Right lobe of liver (tissue), 6 donors: ENCODE measurements at regions not wholly inside any gene's neighbourhood (a gene's known extent, or its start where the extent isn't known, plus 50 kb on each side); places are given as distances from the start of the nearest gene placed in this dataset.
"Not testable (repeated sequence)": the region's sequence is repeated elsewhere in the genome, so short reads cannot be mapped to it uniquely, and the experiment has no call there.

Source experiments
- ATAC-seq, 4 donors: fragments of 200-7000 bp; cut with Tn5 transposase; one replicate each; pipeline ENCODE4 v1.9.1; 2020; ENCODE audit warnings: mild to moderate bottlenecking in 4 of 4, moderate library complexity in 4 of 4
- DNase-seq, 3 donors: peaks; one replicate each; pipeline ENCODE4 v3.0.0-alpha.2; 2020
- H3K27ac ChIP-seq, 3 donors: fragments of 200-600 bp; one replicate each; pipeline ENCODE4 v1.8.0; 2022
- H3K27me3 ChIP-seq, 2 donors: fragments of 200-600 bp; one replicate each; pipeline ENCODE4 v1.8.0; 2022
- H3K36me3 ChIP-seq, 4 donors: fragments of 200-600 bp; sonication (generic) in 1 of 4; one replicate each; pipeline versions ENCODE4 v1.5.1 to v1.8.0; 2017 to 2022; ENCODE audit warnings: control low read depth in 1 of 4
- H3K4me1 ChIP-seq, 4 donors: fragments of 200-600 bp; sonication (generic) in 1 of 4; one replicate each; pipeline versions ENCODE4 v1.5.1 to v1.8.0; 2017 to 2022; ENCODE audit warnings: control low read depth in 1 of 4
- H3K4me3 ChIP-seq, 3 donors: fragments of 200-600 bp; one replicate each; pipeline ENCODE4 v1.8.0; 2022
- H3K9me3 ChIP-seq, 4 donors: fragments of 200-600 bp; sonication (generic) in 1 of 4; one replicate each; pipeline versions ENCODE4 v1.5.1 to v1.8.0; 2017 to 2022; ENCODE audit warnings: control low read depth in 1 of 4
- POLR2A ChIP-seq: fragments of 450-650 bp; IDR thresholded peaks from one replicate; pipeline ENCODE4 v1.6.1; 2017; ENCODE audit warnings: antibody characterized with exemption, mild to moderate bottlenecking
- WGBS: methylation state at CpG from one replicate; pipeline ENCODE4 v1.1.6; 2018; ENCODE audit warnings: low coverage, low lambda C conversion rate; ENCODE audit not compliant: insufficient coverage; ENCODE audit errors: missing lambda C conversion rate; 5-methylcytosine and 5-hydroxymethylcytosine counted together
- intact Hi-C, 2 donors: fragments of 100-400 bp; cut with DNase I; formaldehyde crosslinking; loops; one replicate each; pipeline versions ENCODE4 v1.11.2 to v1.14.1; 2022
- TF ChIP-seq, protein P1 (sequence below), 4 donors: fragments of 200-600 bp in 3 of 4; fragments of 450-650 bp in 1 of 4; IDR thresholded peaks; one replicate each; pipeline versions ENCODE4 v1.5.1 to v1.8.0; 2016 to 2022; ENCODE audit warnings: antibody characterized with exemption in 4 of 4, mild to moderate bottlenecking in 2 of 4
- donor health status: DM: no; HTN: yes; CAD: no.
- donor health status: DM: no; HTN: no; CAD: no.
- donor health status: DM: no; HTN: no; CAD: no.
- donor health status: DM: no; HTN: yes; CAD: no.
- donor health status: DM: no; HTN: yes; CAD: no.

DNA sequence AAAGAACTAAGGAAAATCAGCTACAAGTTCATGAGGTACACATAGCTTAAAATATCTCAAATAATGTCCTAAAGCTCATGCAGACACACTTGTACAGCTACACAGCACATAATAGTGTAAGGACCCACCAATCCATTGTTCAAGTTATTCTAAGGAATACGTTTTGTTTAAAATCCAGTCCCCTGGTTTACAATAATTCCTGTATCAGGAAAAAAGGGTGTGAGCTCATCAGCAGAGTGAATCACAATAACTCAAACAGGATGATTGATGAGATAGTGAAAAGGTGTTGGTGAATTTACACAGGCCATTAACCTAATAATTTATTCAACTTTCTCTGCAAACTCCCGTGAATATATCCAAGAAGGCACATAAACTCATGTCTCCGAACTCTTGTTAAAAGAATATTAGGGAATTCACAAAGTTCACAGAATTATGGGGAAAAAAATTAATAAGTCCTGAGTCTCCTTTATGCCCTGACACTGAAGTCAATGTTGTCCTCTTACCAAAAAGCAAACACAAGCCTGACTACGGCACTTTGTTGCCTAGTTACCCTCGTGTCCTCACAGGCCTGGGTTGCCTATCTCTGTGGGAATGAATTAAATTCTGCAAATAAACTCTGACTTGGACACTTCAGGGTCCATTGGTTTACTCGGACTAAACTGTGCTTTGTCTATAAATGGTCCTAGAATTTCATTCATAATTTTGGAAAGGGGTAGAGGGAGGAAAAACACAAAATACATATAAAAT, 142.8 kb upstream of the PDE4D start:
- Histone ChIP-seq H3K27me3 (no peaks in the 10 kb centered on the region), H3K9me3 (no peaks in the 10 kb centered on the region), H3K4me1 (no peaks in the 10 kb centered on the region), H3K4me3 (no peak overlapping the region), H3K36me3 (no peaks in the 10 kb centered on the region), H3K27ac (no peak overlapping the region)
- no peak for ATAC-seq
- 30% methylated on average over 6 of the region's 6 CpGs for WGBS
- intact Hi-C loops = no loop called here
- no peak for TF ChIP-seq POLR2A
- TF ChIP-seq, protein P1, sequence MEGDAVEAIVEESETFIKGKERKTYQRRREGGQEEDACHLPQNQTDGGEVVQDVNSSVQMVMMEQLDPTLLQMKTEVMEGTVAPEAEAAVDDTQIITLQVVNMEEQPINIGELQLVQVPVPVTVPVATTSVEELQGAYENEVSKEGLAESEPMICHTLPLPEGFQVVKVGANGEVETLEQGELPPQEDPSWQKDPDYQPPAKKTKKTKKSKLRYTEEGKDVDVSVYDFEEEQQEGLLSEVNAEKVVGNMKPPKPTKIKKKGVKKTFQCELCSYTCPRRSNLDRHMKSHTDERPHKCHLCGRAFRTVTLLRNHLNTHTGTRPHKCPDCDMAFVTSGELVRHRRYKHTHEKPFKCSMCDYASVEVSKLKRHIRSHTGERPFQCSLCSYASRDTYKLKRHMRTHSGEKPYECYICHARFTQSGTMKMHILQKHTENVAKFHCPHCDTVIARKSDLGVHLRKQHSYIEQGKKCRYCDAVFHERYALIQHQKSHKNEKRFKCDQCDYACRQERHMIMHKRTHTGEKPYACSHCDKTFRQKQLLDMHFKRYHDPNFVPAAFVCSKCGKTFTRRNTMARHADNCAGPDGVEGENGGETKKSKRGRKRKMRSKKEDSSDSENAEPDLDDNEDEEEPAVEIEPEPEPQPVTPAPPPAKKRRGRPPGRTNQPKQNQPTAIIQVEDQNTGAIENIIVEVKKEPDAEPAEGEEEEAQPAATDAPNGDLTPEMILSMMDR (IDR thresholded peaks at IDR 0.05) = no peak
- no peak for DNase-seq

DNA sequence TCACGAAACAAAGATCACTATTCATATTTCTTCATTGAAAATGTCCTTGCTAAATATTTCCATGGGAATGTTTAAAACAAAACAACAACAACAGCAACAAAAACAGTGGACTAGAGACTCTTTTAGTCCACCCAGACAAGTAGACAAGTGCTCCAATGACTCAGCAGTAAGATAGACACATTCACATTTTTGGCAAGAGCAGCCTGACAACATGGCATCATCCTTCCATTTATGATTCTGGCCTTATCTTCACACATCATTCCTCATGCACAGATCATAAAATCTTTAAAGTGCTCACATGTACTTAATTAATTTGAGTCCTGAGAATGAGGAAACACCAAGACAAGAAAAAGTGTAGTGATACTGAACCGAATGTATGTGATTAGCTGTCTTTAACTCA, 132.6 kb upstream of the PDE4D start:
- ATAC-seq (no peak), DNase-seq (no peak)
- TF ChIP-seq POLR2A = no peak
- TF ChIP-seq, protein P1 (IDR thresholded peaks at IDR 0.05) = no peak
- 52% methylated on average over 2 of the region's 2 CpGs for WGBS
- Histone ChIP-seq H3K9me3 (no peaks in the 10 kb centered on the region), H3K36me3 (no peaks in the 10 kb centered on the region), H3K27ac (no peak overlapping the region), H3K4me1 (no peaks in the 10 kb centered on the region), H3K4me3 (no peak overlapping the region), H3K27me3 (no peaks in the 10 kb centered on the region)
- intact Hi-C loops = no loop called here

- Histone ChIP-seq H3K4me3 (no peak overlapping the region), H3K27ac (no peak overlapping the region), H3K27me3 (no peaks in the 10 kb centered on the region), H3K36me3 (no peaks in the 10 kb centered on the region), H3K4me1 (no peaks in the 10 kb centered on the region), H3K9me3 (no peaks in the 10 kb centered on the region)
- DNase-seq (no peak), ATAC-seq (no peak)
- intact Hi-C loops = no loop called here
- no peak for TF ChIP-seq POLR2A
- TF ChIP-seq, protein P1 (IDR thresholded peaks at IDR 0.05) = no peak
Observed at GRCh38 chr5:60024104-60024503, 130.6 kb upstream of the PDE4D start.

DNA sequence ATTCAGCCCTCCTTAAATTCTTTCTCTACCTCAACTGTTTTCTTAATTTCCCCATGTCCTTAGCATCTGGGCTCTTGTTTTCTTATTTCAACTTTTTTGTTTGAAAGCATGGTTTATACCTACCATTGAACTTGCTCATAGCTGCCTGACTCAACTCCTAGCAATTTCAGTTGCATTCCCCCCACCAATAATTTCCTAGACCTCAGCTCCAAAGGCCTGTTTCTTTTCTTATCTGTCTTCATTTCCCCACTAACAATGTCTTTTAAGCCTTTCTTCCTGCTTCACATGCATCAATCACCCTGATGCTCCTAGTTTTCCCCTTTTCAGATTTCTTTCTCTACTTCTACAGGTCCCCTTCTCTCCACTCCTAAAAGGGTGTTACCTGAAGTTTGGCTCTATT, 129.7 kb upstream of the PDE4D start:
- H3K36me3 ChIP-seq = no peaks in the 10 kb centered on the region
- ATAC-seq = no peak
- H3K4me3 ChIP-seq = no peak overlapping the region
- no peak for TF ChIP-seq POLR2A
- TF ChIP-seq, protein P1 (IDR thresholded peaks at IDR 0.05) = no peak
- intact Hi-C loops = no loop called here
- H3K9me3 ChIP-seq = no peaks in the 10 kb centered on the region
- H3K27me3 ChIP-seq = no peaks in the 10 kb centered on the region
- H3K27ac ChIP-seq = no peak overlapping the region
- no peak for DNase-seq
- H3K4me1 ChIP-seq = no peaks in the 10 kb centered on the region

GRCh38 chr5:60020457-60020856, 126.9 kb upstream of the PDE4D start:
- Histone ChIP-seq H3K36me3 (no peaks in the 10 kb centered on the region), H3K27me3 (no peaks in the 10 kb centered on the region), H3K4me3 (no peak overlapping the region), H3K4me1 (no peaks in the 10 kb centered on the region), H3K27ac (no peak overlapping the region), H3K9me3 (no peaks in the 10 kb centered on the region)
- no peak for DNase-seq
- intact Hi-C loops = no loop called here
- no peak for ATAC-seq
- no peak for TF ChIP-seq POLR2A
- TF ChIP-seq, protein P1 (IDR thresholded peaks at IDR 0.05) = no peak

GRCh38 chr5:60018960-60019359, 125.4 kb upstream of the PDE4D start:
- H3K9me3 ChIP-seq, H3K36me3 ChIP-seq, H3K4me1 ChIP-seq, H3K4me3 ChIP-seq, intact Hi-C loops, ATAC-seq, DNase-seq, H3K27me3 ChIP-seq, H3K27ac ChIP-seq: not testable (repeated sequence)
- WGBS = 78% methylated on average over 1 of the region's 1 CpG
